GM23338 (cell line): ENCODE measurements at regions not wholly inside any gene's neighbourhood (a gene's known extent, or its start where the extent isn't known, plus 50 kb on each side); places are given as distances from the start of the nearest gene placed in this dataset.

Experiments
- ATAC-seq: fragments of 200-7000 bp; cut with Tn5 transposase; 3 replicates; pipeline ENCODE4 v1.9.1; 2020
- DNase-seq: peaks from one replicate; pipeline ENCODE4 v3.0.0-alpha.2; 2015; ENCODE audit warnings: low spot score
- H2AFZ ChIP-seq: fragments of 200-600 bp; sonication (generic); 2 replicates; pipeline ENCODE4 v1.8.0; 2016; ENCODE audit warnings: antibody characterized with exemption, mild to moderate bottlenecking, moderate library complexity
- H3F3A ChIP-seq: fragments of 200-600 bp; sonication (generic); replicated peaks from 2 replicates; pipeline ENCODE4 v1.8.0; 2017; ENCODE audit warnings: antibody characterized with exemption, mixed run types, low read depth
- H3K27ac ChIP-seq: fragments of 200-600 bp; sonication (generic); 2 replicates; pipeline ENCODE4 v1.6.1; 2016; ENCODE audit warnings: low read depth
- H3K27me3 ChIP-seq: fragments of 200-600 bp; sonication (generic); 2 replicates; pipeline ENCODE4 v1.8.0; 2016; ENCODE audit warnings: mild to moderate bottlenecking, mixed run types, moderate library complexity; ENCODE audit not compliant: insufficient read depth
- H3K36me3 ChIP-seq: fragments of 200-600 bp; sonication (generic); 2 replicates; pipeline ENCODE4 v1.8.0; 2016; ENCODE audit warnings: mild to moderate bottlenecking; ENCODE audit not compliant: insufficient read depth
- H3K4me1 ChIP-seq: fragments of 200-600 bp; sonication (generic); 2 replicates; pipeline ENCODE4 v1.8.0; 2016; ENCODE audit warnings: mild to moderate bottlenecking, moderate library complexity; ENCODE audit not compliant: insufficient read depth
- H3K4me2 ChIP-seq: fragments of 200-600 bp; sonication (generic); 2 replicates; pipeline ENCODE4 v1.7.1; 2017; ENCODE audit warnings: mixed run types
- H3K4me3 ChIP-seq: fragments of 200-600 bp; sonication (generic); 2 replicates; pipeline ENCODE4 v1.6.1; 2016; ENCODE audit warnings: mixed run types
- H3K79me2 ChIP-seq: fragments of 200-600 bp; sonication (generic); replicated peaks from 2 replicates; pipeline ENCODE4 v1.8.0; 2017; ENCODE audit warnings: mild to moderate bottlenecking; ENCODE audit not compliant: insufficient read depth
- H3K9me2 ChIP-seq: fragments of 200-600 bp; sonication (generic); 2 replicates; pipeline ENCODE4 v1.8.0; 2017; ENCODE audit not compliant: insufficient read depth
- H4K20me1 ChIP-seq: fragments of 200-600 bp; sonication (generic); replicated peaks from 2 replicates; pipeline ENCODE4 v1.8.0; 2017; ENCODE audit warnings: mild to moderate bottlenecking; ENCODE audit not compliant: insufficient read depth
- H3K27ac Mint-ChIP-seq: 2 replicates; pipeline ENCODE4 v1.8.0; 2020; ENCODE audit warnings: inconsistent platforms, mild to moderate bottlenecking, moderate library complexity, mixed read lengths
- H3K27me3 Mint-ChIP-seq: 3 replicates; pipeline ENCODE4 v1.8.0; 2022; ENCODE audit warnings: low read depth, mild to moderate bottlenecking, moderate library complexity, mixed read lengths, inconsistent platforms; ENCODE audit not compliant: insufficient read depth, poor library complexity
- H3K36me3 Mint-ChIP-seq: 3 replicates; pipeline ENCODE4 v1.8.0; 2021; ENCODE audit warnings: low read depth, mild to moderate bottlenecking, inconsistent platforms, moderate library complexity, mixed read lengths
- H3K4me1 Mint-ChIP-seq: 3 replicates; pipeline ENCODE4 v1.8.0; 2020; ENCODE audit warnings: mild to moderate bottlenecking, inconsistent platforms, mixed read lengths
- H3K4me3 Mint-ChIP-seq: 3 replicates; pipeline ENCODE4 v1.8.0; 2021; ENCODE audit warnings: moderate library complexity, mild to moderate bottlenecking, inconsistent platforms, mixed read lengths
- H3K9me3 Mint-ChIP-seq: 3 replicates; pipeline ENCODE4 v1.8.0; 2020; ENCODE audit warnings: moderate library complexity, mild to moderate bottlenecking, inconsistent platforms, mixed read lengths
- CREB1 ChIP-seq: fragments of 250-450 bp; sonication (Bioruptor Pico); IDR thresholded peaks from 2 replicates; pipeline ENCODE4 v1.5.0; 2020; ENCODE audit warnings: low read depth, mild to moderate bottlenecking, moderate library complexity
- EZH2 ChIP-seq: fragments of 200-600 bp; sonication (generic); IDR thresholded peaks from one replicate; pipeline ENCODE4 v1.8.0; 2017; ENCODE audit warnings: antibody characterized with exemption, mild to moderate bottlenecking, low read depth; ENCODE audit not compliant: unreplicated experiment
- EZH2phosphoT487 ChIP-seq: fragments of 200-600 bp; sonication (generic); IDR thresholded peaks from one replicate; pipeline ENCODE4 v1.8.1; 2018; ENCODE audit warnings: antibody characterized with exemption; ENCODE audit not compliant: unreplicated experiment
- JUNB ChIP-seq: IDR thresholded peaks from one replicate; pipeline ENCODE4 v1.6.1; 2016; ENCODE audit warnings: antibody characterized with exemption; ENCODE audit not compliant: unreplicated experiment
- NANOG ChIP-seq: IDR thresholded peaks from 2 replicates; pipeline ENCODE4 v1.6.1; 2016; ENCODE audit warnings: antibody characterized with exemption, borderline replicate concordance
- POLR2AphosphoS5 ChIP-seq: IDR thresholded peaks from 2 replicates; pipeline ENCODE4 v1.6.1; 2016; ENCODE audit warnings: antibody characterized with exemption, low read depth
- STAT1 ChIP-seq: IDR thresholded peaks from one replicate; pipeline ENCODE4 v1.6.1; 2016; ENCODE audit warnings: antibody characterized with exemption; ENCODE audit not compliant: unreplicated experiment
- ZNF114 ChIP-seq: fragments of 250-450 bp; sonication (Bioruptor Pico); IDR thresholded peaks from 2 replicates; pipeline ENCODE4 v1.5.0; 2020; ENCODE audit warnings: mild to moderate bottlenecking, moderate library complexity
- ZNF331 ChIP-seq: fragments of 250-450 bp; sonication (Bioruptor Pico); IDR thresholded peaks from 2 replicates; pipeline ENCODE4 v1.5.0; 2020; ENCODE audit warnings: low read depth, mild to moderate bottlenecking, moderate library complexity
- TF ChIP-seq, protein P1 (sequence below): IDR thresholded peaks from 2 replicates; pipeline ENCODE4 v1.6.1; 2016; ENCODE audit warnings: antibody characterized with exemption
- TF ChIP-seq, protein P2 (sequence below): fragments of 250-450 bp; sonication (Bioruptor Pico); IDR thresholded peaks from 2 replicates; pipeline ENCODE4 v1.5.0; 2020; ENCODE audit warnings: mild to moderate bottlenecking, moderate library complexity
- TF ChIP-seq, protein P3 (sequence below), 2 experiments: fragments of 200-600 bp in 1 of 2; sonication (generic) in 1 of 2; conservative IDR thresholded peaks; 2 replicates each; pipeline versions ENCODE4 v1.5.1 to v1.6.1; 2016 to 2017; ENCODE audit warnings: antibody characterized with exemption in 2 of 2, low read depth in 2 of 2, mild to moderate bottlenecking in 2 of 2, moderate library complexity in 1 of 2
- TF ChIP-seq, protein P4 (sequence below): IDR thresholded peaks from one replicate; pipeline ENCODE4 v1.6.1; 2018; ENCODE audit warnings: antibody characterized with exemption; ENCODE audit not compliant: unreplicated experiment

DNA sequence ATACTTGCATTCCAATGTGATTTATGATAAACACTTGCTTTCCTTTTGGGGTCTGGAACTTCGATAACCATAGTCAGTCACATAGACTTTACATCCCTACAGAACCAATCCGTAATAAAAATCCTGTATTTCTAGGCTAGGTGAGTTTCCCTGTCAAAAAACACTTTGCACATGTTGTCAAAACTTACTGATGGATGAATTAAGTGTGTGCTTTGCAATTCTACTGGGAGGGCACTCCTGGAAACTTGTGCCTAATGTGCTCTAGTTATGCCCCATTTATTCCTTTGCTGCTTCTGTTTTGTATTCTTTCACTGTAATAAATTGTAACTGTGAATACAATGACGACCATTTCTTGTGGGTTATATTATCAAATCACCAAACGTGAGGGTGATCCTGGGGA, 684.8 kb upstream of the PCDH15 start:
- H4K20me1 ChIP-seq, result no peaks in the 10 kb centered on the region
- no peaks in the 10 kb centered on the region for H3K4me1 ChIP-seq
- ATAC-seq (no peak), DNase-seq (no peak)
- H3K79me2 ChIP-seq, result no peaks in the 10 kb centered on the region
- TF ChIP-seq ZNF114 (CRISPR knock-in tag) (no peak), CREB1 (no peak), NANOG (no peak), POLR2AphosphoS5 (no peak), EZH2phosphoT487 (no peak), EZH2 (no peak), JUNB (no peak), ZNF331 (CRISPR knock-in tag) (no peak), STAT1 (no peak)
- TF ChIP-seq, protein P1, sequence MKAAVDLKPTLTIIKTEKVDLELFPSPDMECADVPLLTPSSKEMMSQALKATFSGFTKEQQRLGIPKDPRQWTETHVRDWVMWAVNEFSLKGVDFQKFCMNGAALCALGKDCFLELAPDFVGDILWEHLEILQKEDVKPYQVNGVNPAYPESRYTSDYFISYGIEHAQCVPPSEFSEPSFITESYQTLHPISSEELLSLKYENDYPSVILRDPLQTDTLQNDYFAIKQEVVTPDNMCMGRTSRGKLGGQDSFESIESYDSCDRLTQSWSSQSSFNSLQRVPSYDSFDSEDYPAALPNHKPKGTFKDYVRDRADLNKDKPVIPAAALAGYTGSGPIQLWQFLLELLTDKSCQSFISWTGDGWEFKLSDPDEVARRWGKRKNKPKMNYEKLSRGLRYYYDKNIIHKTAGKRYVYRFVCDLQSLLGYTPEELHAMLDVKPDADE, result no peak
- TF ChIP-seq, protein P2, sequence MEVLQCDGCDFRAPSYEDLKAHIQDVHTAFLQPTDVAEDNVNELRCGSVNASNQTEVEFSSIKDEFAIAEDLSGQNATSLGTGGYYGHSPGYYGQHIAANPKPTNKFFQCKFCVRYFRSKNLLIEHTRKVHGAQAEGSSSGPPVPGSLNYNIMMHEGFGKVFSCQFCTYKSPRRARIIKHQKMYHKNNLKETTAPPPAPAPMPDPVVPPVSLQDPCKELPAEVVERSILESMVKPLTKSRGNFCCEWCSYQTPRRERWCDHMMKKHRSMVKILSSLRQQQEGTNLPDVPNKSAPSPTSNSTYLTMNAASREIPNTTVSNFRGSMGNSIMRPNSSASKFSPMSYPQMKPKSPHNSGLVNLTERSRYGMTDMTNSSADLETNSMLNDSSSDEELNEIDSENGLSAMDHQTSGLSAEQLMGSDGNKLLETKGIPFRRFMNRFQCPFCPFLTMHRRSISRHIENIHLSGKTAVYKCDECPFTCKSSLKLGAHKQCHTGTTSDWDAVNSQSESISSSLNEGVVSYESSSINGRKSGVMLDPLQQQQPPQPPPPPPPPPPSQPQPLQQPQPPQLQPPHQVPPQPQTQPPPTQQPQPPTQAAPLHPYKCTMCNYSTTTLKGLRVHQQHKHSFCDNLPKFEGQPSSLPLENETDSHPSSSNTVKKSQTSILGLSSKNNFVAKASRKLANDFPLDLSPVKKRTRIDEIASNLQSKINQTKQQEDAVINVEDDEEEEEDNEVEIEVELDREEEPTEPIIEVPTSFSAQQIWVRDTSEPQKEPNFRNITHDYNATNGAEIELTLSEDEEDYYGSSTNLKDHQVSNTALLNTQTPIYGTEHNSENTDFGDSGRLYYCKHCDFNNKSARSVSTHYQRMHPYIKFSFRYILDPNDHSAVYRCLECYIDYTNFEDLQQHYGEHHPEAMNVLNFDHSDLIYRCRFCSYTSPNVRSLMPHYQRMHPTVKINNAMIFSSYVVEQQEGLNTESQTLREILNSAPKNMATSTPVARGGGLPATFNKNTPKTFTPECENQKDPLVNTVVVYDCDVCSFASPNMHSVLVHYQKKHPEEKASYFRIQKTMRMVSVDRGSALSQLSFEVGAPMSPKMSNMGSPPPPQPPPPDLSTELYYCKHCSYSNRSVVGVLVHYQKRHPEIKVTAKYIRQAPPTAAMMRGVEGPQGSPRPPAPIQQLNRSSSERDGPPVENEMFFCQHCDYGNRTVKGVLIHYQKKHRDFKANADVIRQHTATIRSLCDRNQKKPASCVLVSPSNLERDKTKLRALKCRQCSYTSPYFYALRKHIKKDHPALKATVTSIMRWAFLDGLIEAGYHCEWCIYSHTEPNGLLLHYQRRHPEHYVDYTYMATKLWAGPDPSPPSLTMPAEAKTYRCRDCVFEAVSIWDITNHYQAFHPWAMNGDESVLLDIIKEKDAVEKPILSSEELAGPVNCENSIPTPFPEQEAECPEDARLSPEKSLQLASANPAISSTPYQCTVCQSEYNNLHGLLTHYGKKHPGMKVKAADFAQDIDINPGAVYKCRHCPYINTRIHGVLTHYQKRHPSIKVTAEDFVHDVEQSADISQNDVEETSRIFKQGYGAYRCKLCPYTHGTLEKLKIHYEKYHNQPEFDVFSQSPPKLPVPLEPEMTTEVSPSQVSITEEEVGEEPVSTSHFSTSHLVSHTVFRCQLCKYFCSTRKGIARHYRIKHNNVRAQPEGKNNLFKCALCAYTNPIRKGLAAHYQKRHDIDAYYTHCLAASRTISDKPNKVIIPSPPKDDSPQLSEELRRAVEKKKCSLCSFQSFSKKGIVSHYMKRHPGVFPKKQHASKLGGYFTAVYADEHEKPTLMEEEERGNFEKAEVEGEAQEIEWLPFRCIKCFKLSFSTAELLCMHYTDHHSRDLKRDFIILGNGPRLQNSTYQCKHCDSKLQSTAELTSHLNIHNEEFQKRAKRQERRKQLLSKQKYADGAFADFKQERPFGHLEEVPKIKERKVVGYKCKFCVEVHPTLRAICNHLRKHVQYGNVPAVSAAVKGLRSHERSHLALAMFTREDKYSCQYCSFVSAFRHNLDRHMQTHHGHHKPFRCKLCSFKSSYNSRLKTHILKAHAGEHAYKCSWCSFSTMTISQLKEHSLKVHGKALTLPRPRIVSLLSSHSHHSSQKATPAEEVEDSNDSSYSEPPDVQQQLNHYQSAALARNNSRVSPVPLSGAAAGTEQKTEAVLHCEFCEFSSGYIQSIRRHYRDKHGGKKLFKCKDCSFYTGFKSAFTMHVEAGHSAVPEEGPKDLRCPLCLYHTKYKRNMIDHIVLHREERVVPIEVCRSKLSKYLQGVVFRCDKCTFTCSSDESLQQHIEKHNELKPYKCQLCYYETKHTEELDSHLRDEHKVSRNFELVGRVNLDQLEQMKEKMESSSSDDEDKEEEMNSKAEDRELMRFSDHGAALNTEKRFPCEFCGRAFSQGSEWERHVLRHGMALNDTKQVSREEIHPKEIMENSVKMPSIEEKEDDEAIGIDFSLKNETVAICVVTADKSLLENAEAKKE (CRISPR knock-in tag), result no peak
- TF ChIP-seq, protein P3, sequence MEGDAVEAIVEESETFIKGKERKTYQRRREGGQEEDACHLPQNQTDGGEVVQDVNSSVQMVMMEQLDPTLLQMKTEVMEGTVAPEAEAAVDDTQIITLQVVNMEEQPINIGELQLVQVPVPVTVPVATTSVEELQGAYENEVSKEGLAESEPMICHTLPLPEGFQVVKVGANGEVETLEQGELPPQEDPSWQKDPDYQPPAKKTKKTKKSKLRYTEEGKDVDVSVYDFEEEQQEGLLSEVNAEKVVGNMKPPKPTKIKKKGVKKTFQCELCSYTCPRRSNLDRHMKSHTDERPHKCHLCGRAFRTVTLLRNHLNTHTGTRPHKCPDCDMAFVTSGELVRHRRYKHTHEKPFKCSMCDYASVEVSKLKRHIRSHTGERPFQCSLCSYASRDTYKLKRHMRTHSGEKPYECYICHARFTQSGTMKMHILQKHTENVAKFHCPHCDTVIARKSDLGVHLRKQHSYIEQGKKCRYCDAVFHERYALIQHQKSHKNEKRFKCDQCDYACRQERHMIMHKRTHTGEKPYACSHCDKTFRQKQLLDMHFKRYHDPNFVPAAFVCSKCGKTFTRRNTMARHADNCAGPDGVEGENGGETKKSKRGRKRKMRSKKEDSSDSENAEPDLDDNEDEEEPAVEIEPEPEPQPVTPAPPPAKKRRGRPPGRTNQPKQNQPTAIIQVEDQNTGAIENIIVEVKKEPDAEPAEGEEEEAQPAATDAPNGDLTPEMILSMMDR (conservative IDR thresholded peaks at IDR 0.05; ENCODE audit: low read depth in 2 of 2), result no peak
- TF ChIP-seq, protein P4, sequence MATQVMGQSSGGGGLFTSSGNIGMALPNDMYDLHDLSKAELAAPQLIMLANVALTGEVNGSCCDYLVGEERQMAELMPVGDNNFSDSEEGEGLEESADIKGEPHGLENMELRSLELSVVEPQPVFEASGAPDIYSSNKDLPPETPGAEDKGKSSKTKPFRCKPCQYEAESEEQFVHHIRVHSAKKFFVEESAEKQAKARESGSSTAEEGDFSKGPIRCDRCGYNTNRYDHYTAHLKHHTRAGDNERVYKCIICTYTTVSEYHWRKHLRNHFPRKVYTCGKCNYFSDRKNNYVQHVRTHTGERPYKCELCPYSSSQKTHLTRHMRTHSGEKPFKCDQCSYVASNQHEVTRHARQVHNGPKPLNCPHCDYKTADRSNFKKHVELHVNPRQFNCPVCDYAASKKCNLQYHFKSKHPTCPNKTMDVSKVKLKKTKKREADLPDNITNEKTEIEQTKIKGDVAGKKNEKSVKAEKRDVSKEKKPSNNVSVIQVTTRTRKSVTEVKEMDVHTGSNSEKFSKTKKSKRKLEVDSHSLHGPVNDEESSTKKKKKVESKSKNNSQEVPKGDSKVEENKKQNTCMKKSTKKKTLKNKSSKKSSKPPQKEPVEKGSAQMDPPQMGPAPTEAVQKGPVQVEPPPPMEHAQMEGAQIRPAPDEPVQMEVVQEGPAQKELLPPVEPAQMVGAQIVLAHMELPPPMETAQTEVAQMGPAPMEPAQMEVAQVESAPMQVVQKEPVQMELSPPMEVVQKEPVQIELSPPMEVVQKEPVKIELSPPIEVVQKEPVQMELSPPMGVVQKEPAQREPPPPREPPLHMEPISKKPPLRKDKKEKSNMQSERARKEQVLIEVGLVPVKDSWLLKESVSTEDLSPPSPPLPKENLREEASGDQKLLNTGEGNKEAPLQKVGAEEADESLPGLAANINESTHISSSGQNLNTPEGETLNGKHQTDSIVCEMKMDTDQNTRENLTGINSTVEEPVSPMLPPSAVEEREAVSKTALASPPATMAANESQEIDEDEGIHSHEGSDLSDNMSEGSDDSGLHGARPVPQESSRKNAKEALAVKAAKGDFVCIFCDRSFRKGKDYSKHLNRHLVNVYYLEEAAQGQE, result no peak
- Mint-ChIP-seq H3K27me3 (no peaks in the 10 kb centered on the region), H3K27ac (no peak overlapping the region), H3K9me3 (peaks cover 18% of the 10 kb centered on the region), H3K36me3 (peaks cover 6% of the 10 kb centered on the region; the same call in 2 of the 3 replicates), H3K4me3 (no peak overlapping the region), H3K4me1 (no peaks in the 10 kb centered on the region)
- no peaks in the 10 kb centered on the region for H3F3A ChIP-seq
- no peaks in the 10 kb centered on the region for H3K27me3 ChIP-seq
- H3K27ac ChIP-seq, result no peak overlapping the region
- H2AFZ ChIP-seq, result no peak overlapping the region
- no peaks in the 10 kb centered on the region for H3K36me3 ChIP-seq
- H3K4me3 ChIP-seq, result no peak overlapping the region
- peaks cover 3% of the 10 kb centered on the region; the same call in 1 of the 2 replicates for H3K9me2 ChIP-seq
- H3K4me2 ChIP-seq, result no peak overlapping the region
